SW480 (cell line): ENCODE measurements at regions not wholly inside any gene's neighbourhood (a gene's known extent, or its start where the extent isn't known, plus 50 kb on each side); places are given as distances from the start of the nearest gene placed in this dataset.
A peak's percentile ranks its signal among the peaks of the same experiment; 100 is the strongest.
"Not testable (repeated sequence)": the region's sequence is repeated elsewhere in the genome, so short reads cannot be mapped to it uniquely, and the experiment has no call there.

ENCODE experiments used
- DNase-seq: peaks from one replicate; pipeline ENCODE4 v3.0.0-alpha.2; 2016; ENCODE audit warnings: low spot score

DNA sequence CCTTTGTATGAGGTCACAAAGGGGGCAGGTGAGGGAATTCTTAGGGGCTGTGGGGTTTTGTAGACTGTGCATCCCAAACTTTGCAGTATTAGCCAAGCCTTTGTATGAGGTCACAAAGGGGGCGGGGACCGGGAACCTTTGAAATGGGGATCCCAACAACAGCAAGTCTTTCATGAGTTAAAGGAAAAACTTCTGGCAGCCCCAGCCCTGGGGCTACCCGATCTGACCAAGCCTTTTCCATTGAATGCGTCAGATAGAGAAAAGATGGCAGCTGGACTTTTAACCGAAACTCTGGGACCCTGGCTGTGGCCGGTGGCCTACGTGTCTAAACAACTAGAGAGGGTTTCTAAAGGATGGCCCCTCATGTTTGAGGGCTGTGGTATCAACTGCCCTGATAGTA, 79.0 kb upstream of the RUBCNL start:
- not testable (repeated sequence) for DNase-seq

DNA sequence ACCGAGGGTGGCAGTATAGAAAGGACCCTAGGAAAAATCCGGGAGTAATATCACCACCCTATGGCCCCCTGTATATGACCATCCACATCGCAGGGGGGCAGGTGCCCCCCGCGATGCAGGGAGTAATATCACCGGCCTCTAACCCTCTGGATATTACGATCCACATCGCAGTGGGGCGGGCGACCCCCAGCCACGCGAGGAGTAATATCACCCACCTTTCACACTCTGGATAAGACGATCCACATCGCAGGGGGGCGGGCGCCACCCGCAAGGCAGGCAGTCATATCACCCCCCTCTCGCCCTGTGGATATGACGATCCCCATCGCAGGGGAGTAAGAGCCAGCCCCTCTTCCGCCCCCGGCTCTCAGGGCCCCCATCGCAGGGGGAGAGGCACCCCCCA, 76.7 kb upstream of the RUBCNL start:
- no peak for DNase-seq

DNA sequence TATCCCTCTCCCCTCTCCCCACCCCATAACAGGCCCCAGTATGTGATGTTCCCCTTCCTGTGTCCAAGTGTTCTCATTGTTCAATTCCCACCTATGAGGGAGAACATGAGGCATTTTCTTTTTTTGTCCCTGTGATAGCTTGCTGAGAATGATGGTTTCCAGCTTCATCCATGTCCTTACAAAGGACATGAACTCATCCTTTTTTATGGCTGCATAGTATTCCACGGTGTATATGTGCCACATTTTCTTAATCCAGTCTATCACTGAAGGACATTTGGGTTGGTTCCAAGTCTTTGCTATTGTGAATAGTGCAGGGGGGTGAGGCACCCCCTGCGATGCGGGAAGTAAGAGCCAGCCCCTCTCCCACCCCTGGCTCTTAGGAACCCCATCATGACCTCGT, 73.2 kb upstream of the RUBCNL start:
- DNase-seq: not testable (repeated sequence)

DNA sequence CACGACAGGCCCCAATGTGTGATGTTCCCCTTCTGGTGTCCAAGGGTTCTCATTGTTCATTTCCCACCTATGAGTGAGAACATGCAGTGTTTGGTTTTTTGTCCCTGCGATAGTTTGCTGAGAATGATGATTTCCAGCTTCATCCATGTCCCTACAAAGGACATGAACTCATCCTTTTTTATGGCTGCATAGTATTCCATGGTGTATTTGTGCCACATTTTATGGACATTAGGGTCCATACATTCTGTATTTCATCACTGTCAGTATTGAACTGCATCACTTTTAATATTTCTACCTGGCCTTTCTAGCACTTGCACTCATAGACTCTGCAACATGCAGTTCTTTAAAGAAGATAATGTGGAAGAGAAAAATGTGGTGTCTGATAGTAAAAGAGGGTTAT, 70.2 kb upstream of the RUBCNL start:
- not testable (repeated sequence) for DNase-seq

DNA sequence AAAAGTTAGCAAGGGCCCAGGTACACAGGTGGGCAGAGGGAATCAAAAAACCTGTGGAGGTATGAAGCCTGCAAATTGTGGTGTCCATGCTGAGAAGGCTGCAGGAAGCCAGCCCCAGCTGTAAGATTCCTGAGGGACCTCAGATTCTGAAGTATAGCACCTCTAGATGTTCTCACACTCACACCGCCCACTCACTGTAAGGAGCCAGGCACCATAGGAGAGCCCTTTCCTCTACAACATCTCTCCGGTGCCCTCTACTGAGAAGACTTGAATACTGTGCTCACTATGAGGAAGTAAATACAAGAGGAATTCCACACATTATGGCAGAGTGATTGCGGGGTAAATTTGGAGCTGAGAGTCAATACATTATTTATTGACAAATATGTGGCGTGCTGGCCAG, 68.9 kb upstream of the RUBCNL start:
- peak; percentile 43 for DNase-seq

DNA sequence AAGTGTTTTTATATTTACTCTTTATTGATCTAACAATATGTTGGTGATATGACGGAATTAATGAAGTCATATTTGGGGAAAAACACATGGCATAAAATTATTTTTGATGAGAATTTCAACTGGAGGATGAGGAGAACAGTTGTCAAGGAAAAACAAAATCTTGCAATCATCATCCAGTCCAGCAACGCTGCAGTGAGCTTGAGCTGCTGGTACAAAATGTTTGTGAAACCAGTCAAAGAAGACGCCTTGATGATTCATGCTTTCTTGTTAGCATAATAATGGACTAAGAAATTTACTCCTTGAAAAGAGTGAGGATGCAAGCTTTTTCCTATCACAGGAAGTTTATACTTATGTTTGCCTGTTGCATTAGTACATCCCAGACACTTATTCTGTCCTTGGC, 64.1 kb upstream of the RUBCNL start:
- DNase-seq: not testable (repeated sequence)

DNA sequence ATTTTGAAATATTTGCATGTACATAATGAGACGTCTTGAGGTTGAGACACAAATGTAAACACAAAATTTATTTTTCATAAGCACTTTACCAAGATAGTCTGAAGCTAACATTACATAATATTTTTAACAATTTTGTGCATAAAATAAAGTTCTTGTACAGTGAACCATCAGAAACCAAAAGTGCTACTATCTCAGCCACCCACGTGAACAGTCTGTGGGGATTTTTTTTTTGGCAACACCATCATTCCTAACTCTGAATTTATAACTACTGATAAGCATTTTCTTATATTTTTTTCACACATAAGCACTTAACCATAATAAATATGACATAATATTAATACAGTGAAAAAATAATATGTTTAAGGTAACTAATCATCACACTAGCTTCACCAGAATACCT, 62.9 kb upstream of the RUBCNL start:
- not testable (repeated sequence) for DNase-seq

DNA sequence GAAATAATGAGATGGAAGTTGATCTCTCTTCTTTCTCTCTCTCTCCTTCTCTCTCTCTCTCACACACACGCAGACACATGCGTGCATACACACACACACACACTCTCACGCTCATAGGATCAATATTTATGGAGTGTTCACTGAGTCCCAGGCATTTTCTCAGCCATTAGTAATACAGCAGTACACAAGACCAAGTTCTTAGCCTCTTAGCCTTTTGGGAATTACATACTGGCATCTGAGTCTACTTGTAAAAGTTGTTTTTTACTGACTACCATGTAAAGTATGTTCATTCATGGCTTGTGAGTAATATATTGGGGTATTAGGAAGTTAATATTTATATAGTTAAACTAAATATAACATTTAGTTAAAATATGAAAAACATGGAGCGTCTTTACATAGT, 61.1 kb upstream of the RUBCNL start:
- not testable (repeated sequence) for DNase-seq

DNA sequence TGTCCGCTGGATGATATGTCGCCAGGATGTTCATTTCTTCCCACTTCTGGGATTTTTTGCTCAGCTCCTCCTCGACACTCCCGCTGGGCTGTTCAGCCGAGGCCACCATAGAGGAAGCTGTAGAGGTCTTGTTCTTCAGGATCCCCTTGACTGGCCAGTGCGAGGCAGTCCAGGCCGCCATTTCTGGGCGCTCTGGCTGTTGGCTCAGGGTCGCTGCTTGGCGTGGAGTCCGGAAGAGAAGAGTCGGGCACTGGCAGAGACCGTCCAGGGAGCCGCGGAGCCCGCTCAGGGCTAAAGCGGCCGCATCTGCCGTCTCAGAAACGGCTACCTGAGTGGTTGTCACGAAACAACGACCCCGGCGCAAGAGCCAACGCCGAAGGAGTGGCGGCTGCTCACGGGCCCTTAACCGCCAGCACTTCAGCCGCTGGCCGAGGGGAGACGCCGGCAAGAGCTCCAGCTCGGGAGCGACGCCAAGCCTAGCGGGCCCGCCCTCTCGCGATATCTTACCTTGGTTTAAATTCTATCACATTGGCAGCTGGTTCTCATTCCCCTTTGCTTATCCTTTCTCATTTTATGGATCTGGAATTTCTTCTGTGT, 50.9 kb upstream of the RUBCNL start:
- DNase-seq: not testable (repeated sequence)
